ENCODE measurements at regions not wholly inside any gene's neighbourhood (a gene's known extent, or its start where the extent isn't known, plus 50 kb on each side); places are given as distances from the start of the nearest gene placed in this dataset.

DNA sequence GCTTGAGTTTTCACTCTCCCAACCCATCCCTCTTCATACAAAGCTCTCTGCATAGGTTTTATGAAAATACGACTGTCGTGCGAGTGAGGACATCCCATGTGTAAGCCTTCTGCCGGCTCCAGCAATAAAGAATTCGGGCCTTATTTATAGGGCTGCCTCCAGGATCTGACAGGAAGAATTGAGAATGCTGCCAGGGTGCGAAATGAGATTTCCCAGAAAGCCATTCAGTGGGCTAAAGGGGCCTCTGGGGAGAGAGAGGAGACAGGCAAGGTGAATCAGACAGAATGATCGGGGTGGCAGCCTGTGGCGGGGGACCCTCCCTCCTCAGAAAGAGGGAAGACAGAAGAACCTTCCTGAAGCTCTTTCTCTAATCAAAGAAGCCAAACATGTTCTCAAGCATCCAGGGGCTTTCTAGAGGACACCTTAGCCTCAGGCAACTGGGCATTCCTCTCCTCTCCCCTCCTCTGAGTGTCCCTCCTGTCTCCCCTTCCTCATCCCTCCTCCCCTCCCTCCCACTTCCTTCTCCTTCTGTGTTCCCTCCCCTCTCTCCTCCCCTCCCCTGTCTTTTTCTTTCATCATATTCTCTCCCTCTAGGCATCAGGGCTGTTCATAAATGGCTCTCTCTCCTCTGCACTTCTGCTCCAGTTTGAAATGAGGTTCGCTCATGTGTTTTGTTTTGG lies 410.9 kb downstream of the TYW1 start:
- no peak for DNase-seq (ENCODE audit: low read depth)
- H3K4me3 ChIP-seq (ENCODE audit: control insufficient read depth, low read depth, low read length) = no peak overlapping the region
- TF ChIP-seq, protein P1, sequence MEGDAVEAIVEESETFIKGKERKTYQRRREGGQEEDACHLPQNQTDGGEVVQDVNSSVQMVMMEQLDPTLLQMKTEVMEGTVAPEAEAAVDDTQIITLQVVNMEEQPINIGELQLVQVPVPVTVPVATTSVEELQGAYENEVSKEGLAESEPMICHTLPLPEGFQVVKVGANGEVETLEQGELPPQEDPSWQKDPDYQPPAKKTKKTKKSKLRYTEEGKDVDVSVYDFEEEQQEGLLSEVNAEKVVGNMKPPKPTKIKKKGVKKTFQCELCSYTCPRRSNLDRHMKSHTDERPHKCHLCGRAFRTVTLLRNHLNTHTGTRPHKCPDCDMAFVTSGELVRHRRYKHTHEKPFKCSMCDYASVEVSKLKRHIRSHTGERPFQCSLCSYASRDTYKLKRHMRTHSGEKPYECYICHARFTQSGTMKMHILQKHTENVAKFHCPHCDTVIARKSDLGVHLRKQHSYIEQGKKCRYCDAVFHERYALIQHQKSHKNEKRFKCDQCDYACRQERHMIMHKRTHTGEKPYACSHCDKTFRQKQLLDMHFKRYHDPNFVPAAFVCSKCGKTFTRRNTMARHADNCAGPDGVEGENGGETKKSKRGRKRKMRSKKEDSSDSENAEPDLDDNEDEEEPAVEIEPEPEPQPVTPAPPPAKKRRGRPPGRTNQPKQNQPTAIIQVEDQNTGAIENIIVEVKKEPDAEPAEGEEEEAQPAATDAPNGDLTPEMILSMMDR (IDR thresholded peaks at IDR 0.05; ENCODE audit: control insufficient read depth, insufficient read depth, low read depth, low read length, missing control alignments) = no peak

DNA sequence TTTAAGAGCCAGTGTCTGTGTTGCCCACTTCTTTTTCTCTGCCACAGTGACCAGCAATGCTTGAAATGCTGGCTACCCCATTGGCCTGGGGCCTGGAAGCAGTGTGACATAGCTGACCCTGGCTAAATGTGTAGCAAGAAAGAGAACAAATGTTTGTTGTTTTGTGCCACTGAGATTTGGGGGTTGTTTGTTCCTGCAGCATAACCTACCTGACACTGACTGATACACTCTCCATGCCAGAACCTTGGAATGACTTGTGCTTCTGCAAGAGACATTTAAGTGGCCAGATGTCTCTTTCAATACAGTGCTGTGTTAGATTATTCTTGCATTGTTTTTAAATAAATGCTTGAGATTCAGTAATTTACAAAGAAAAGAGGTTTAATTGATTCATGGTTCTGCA lies 411.5 kb downstream of the TYW1 start:
- H3K4me3 ChIP-seq (ENCODE audit: control insufficient read depth, low read depth, low read length) = no peak overlapping the region
- TF ChIP-seq, protein P1 (IDR thresholded peaks at IDR 0.05; ENCODE audit: control insufficient read depth, insufficient read depth, low read depth, low read length, missing control alignments) = no peak
- DNase-seq (ENCODE audit: low read depth) = no peak

DNA sequence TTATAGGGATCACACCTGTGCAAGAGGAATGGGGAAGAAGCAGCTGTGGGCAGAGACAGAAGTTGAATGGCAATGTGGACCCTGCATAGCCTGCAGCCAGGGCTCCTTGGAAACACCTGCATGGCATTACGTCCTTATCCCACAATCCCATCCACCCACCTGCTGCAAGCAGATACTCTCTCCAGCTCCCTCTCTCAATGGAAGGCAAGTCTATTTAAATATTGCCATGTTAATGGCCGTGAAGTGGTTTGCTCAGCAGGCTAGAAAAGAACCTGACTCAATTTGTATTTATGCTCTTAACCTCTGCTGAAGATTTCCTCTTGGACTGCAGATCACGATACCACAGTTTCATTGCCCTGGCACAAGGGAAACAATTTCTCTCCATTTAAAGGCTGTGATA lies 417.0 kb downstream of the TYW1 start:
- no peak overlapping the region for H3K4me3 ChIP-seq (ENCODE audit: control insufficient read depth, low read depth, low read length)
- DNase-seq (ENCODE audit: low read depth) = no peak
- TF ChIP-seq, protein P1 (IDR thresholded peaks at IDR 0.05; ENCODE audit: control insufficient read depth, insufficient read depth, low read depth, low read length, missing control alignments) = no peak

DNA sequence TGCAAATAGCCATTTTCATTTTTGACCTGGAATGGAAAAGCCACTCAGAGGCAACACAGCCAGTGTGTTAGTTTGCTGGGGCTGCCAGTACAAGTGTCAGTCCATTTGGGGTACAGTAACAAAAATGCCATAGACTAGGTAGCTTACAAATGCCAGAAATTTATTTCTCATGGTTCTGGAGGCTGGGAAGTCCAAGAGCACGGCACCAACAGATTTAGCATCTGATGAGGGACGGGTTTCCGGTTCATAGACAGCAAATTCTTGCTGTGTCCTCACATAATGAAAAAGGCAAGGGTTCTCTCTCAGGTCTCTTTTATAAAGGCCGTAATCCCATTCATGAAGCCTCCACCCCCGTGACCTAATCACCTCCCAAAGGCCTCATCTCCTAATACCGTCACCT lies 418.2 kb downstream of the TYW1 start:
- no peak for DNase-seq (ENCODE audit: low read depth)
- H3K4me3 ChIP-seq (ENCODE audit: control insufficient read depth, low read depth, low read length) = no peak overlapping the region
- TF ChIP-seq, protein P1 (IDR thresholded peaks at IDR 0.05; ENCODE audit: control insufficient read depth, insufficient read depth, low read depth, low read length, missing control alignments) = no peak

DNA sequence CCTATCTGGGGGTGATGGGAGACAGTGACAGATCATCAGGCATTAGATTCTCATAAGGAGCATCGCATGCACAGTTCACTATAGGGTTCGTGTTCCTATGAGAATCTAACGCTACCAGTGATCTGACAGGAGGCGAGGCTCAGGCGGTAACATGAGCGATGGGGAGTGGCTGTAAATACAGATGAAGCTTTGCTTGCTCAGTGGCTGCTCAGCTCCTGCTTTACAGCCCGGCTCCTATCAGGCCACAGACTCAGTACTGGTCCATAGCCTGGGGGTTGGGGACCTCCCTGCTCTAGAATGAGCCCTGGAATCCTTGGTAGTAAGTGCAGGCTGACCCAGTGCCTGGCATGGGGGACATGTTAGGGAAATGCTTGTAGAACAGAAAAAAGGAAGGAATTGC lies 426.0 kb downstream of the TYW1 start:
- TF ChIP-seq, protein P1 (IDR thresholded peaks at IDR 0.05; ENCODE audit: control insufficient read depth, insufficient read depth, low read depth, low read length, missing control alignments) = no peak
- H3K4me3 ChIP-seq (ENCODE audit: control insufficient read depth, low read depth, low read length) = no peak overlapping the region
- DNase-seq (ENCODE audit: low read depth) = no peak

DNA sequence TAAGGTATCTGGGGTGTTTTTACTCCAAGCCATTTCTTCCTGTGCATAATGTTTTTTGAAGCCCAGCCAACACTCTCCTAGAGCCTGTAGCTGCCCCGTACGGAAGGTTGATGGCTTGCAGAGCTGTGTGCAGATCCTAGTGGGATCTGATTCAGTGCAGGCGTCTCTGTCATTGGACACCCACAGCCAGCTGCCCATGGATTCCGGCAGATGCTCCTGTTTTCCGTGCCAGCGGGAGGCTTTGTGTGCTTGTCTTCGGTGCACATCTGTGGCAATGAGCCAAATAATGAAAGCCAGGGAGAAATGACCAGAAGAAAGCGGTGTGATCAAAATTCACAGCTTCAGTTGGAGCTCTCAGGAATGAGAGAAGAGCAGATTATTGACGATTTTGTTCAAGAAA lies 426.4 kb downstream of the TYW1 start:
- no peak for DNase-seq (ENCODE audit: low read depth)
- TF ChIP-seq, protein P1 (IDR thresholded peaks at IDR 0.05; ENCODE audit: control insufficient read depth, insufficient read depth, low read depth, low read length, missing control alignments) = no peak

More for the DNA sequence above, 426.4 kb downstream of the TYW1 start:
- no peak overlapping the region for H3K4me3 ChIP-seq (ENCODE audit: control insufficient read depth, low read depth, low read length)
